Activated naive CD8-positive, alpha-beta T cell treated with anti-CD3 and anti-CD28 coated beads, Interleukin-2, amount 50 U/mL, for 24 hours (primary cell): ENCODE measurements at regions not wholly inside any gene's neighbourhood (a gene's known extent, or its start where the extent isn't known, plus 50 kb on each side); places are given as distances from the start of the nearest gene placed in this dataset.
A peak's percentile ranks its signal among the peaks of the same experiment; 100 is the strongest.
"Not testable (repeated sequence)": the region's sequence is repeated elsewhere in the genome, so short reads cannot be mapped to it uniquely, and the experiment has no call there.

Experiments used
- ATAC-seq: fragments of 150-1000 bp; cut with Tn5 transposase; one replicate; pipeline ENCODE4 v1.10.0; 2021
- DNase-seq: peaks from one replicate; pipeline ENCODE4 v3.0.0; 2021
- H3K27ac Mint-ChIP-seq: one replicate; pipeline ENCODE4 v1.8.0; 2021; ENCODE audit warnings: mild to moderate bottlenecking, mixed read lengths
- H3K27me3 Mint-ChIP-seq: one replicate; pipeline ENCODE4 v1.8.0; 2021; ENCODE audit warnings: mixed read lengths
- H3K36me3 Mint-ChIP-seq: one replicate; pipeline ENCODE4 v1.8.0; 2021; ENCODE audit warnings: low read depth, mixed read lengths
- H3K4me1 Mint-ChIP-seq: one replicate; pipeline ENCODE4 v1.8.0; 2021; ENCODE audit warnings: mixed read lengths
- H3K4me3 Mint-ChIP-seq: one replicate; pipeline ENCODE4 v1.8.0; 2021; ENCODE audit warnings: mild to moderate bottlenecking, moderate library complexity, mixed read lengths
- H3K9me3 Mint-ChIP-seq: one replicate; pipeline ENCODE4 v1.8.0; 2021; ENCODE audit warnings: mixed read lengths

GRCh38 chr4:77220828-77221613, 64.0 kb downstream of the CCNG2 start:
- H3K36me3 Mint-ChIP-seq: no peaks in the 10 kb centered on the region
- no peak overlapping the region for H3K4me3 Mint-ChIP-seq
- H3K27me3 Mint-ChIP-seq: no peaks in the 10 kb centered on the region
- DNase-seq: no peak
- no peak overlapping the region for H3K27ac Mint-ChIP-seq
- ATAC-seq: no peak
- no peaks in the 10 kb centered on the region for H3K4me1 Mint-ChIP-seq
- no peaks in the 10 kb centered on the region for H3K9me3 Mint-ChIP-seq

GRCh38 chr4:77225022-77225421, 68.0 kb downstream of the CCNG2 start:
- Mint-ChIP-seq H3K9me3 (no peaks in the 10 kb centered on the region), H3K36me3 (no peaks in the 10 kb centered on the region), H3K27me3 (no peaks in the 10 kb centered on the region), H3K4me1 (no peaks in the 10 kb centered on the region), H3K27ac (no peak overlapping the region), H3K4me3 (no peak overlapping the region)
- ATAC-seq (no peak), DNase-seq (no peak)

DNA sequence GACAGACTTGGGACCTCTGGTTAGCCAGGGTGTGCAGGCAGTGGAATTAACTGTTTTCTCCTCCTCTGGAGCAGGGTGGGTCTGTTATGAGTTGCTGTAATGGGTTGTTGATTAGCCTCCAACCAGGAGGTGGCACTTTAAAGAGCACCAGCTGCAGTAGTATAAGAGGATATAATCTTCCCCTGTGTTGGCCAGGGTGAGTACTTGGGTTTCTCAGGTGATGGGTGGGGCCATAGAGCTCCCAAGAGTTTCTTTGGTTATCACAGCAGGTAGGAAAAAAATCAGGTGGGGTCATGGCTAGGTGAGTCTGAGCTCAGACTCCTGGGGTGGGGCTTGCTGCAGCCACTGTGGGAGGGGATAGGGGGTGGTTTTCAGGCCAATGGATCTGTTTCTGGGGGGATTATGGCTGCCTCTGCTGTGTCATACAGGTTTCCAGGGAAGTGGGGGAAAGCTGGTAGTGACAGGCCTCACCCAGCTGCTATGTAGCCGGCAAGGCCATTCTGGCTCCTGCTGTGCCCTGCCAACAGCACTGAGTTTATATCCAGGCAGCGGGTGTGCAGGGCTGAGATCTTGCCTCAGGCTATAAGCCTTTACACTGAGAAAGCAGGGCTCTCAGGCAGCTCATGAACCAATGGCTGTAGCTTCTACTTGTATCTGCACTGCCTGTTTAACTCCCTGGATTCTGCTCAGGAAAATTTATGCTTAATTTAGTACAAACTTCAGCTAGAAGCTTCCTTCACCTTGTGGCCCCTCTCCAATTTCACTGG, 70.1 kb downstream of the CCNG2 start:
- H3K27me3 Mint-ChIP-seq: no peaks in the 10 kb centered on the region
- H3K27ac Mint-ChIP-seq: no peak overlapping the region
- no peaks in the 10 kb centered on the region for H3K9me3 Mint-ChIP-seq

GRCh38 chr4:77229433-77229832, 72.4 kb downstream of the CCNG2 start:
- DNase-seq (no peak), ATAC-seq (no peak)
- no peak overlapping the region for H3K4me3 Mint-ChIP-seq
- H3K4me1 Mint-ChIP-seq: no peaks in the 10 kb centered on the region
- peaks cover 2% of the 10 kb centered on the region for H3K27me3 Mint-ChIP-seq
- H3K27ac Mint-ChIP-seq: no peak overlapping the region
- H3K36me3 Mint-ChIP-seq: no peaks in the 10 kb centered on the region
- no peaks in the 10 kb centered on the region for H3K9me3 Mint-ChIP-seq

More for the DNA sequence above, 70.1 kb downstream of the CCNG2 start:
- Mint-ChIP-seq H3K4me1 (no peaks in the 10 kb centered on the region), H3K4me3 (no peak overlapping the region), H3K36me3 (no peaks in the 10 kb centered on the region)
- ATAC-seq (no peak), DNase-seq (no peak)

- peaks cover 3% of the 10 kb centered on the region for H3K27me3 Mint-ChIP-seq
Observed at GRCh38 chr4:77232653-77233052, 75.6 kb downstream of the CCNG2 start.

DNA sequence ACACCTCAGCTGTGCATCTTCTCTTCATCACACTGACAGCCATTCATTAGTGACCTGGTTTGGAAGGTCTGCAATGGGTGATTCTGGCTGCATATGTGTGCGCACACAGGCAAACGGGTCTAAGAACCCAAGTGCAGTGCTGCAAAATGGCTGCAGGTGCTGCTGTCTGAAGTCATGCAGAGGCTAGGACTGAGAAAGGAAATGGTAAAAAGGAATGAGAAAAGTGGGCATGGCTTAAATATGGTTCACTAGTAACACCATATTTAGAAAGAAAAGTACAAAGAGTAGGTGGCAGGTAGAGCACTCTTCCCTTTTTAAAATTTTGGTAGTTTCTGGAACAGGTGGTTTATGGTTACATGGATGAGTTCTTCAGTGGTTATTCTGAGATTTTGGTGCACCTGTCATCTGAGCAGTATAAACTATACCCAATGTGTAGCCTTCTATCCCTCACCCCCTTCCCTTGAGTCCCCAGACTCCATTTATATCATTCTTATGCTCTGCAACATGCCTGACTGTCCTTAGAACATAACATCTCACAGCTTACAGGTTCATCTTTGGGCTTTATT, 78.4 kb downstream of the CCNG2 start:
- Mint-ChIP-seq H3K27me3 (peaks cover 3% of the 10 kb centered on the region), H3K4me1 (no peaks in the 10 kb centered on the region), H3K27ac (no peak overlapping the region), H3K4me3 (no peak overlapping the region), H3K9me3 (no peaks in the 10 kb centered on the region), H3K36me3 (no peaks in the 10 kb centered on the region)
- ATAC-seq (no peak), DNase-seq (no peak)

More at GRCh38 chr4:77232653-77233052, 75.6 kb downstream of the CCNG2 start:
- H3K27ac Mint-ChIP-seq: no peak overlapping the region
- ATAC-seq (no peak), DNase-seq (no peak)
- H3K9me3 Mint-ChIP-seq: no peaks in the 10 kb centered on the region
- no peaks in the 10 kb centered on the region for H3K36me3 Mint-ChIP-seq
- no peaks in the 10 kb centered on the region for H3K4me1 Mint-ChIP-seq
- H3K4me3 Mint-ChIP-seq: no peak overlapping the region

GRCh38 chr4:77236806-77237205, 79.8 kb downstream of the CCNG2 start:
- no peak overlapping the region for H3K27ac Mint-ChIP-seq
- no peaks in the 10 kb centered on the region for H3K9me3 Mint-ChIP-seq
- H3K4me3 Mint-ChIP-seq: no peak overlapping the region
- no peak for DNase-seq
- H3K27me3 Mint-ChIP-seq: peaks cover 7% of the 10 kb centered on the region
- no peaks in the 10 kb centered on the region for H3K36me3 Mint-ChIP-seq
- H3K4me1 Mint-ChIP-seq: no peaks in the 10 kb centered on the region
- no peak for ATAC-seq

DNA sequence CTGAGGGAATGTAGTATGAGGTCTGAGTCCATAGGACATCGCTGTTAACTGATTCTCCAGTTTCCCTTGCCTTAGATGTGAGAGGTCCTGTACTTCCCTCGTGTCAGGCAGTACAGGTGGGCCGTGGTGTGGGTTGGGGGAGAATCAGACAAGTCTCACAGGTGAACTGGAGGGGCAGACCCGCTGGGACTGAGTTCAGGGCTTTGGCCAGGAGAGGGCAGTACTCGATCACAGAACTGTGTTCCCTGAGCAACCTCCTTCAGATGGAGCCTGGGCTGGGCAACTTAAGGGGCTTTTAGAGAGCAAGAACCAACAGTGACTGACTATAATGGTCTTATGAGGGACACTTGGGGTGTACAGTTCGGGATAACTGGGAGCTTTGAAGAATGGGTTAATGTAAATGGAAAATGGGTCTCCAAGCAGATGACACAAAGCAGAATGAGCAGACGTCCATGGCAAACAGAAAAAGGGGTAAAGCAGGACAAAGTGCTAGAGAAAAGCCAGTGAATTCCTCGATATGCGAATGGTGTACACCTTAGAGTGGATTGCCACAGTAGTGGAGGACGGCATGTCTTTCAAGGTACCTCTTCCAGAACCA, 83.6 kb downstream of the CCNG2 start:
- Mint-ChIP-seq H3K4me3 (no peak overlapping the region), H3K4me1 (no peaks in the 10 kb centered on the region), H3K27me3 (peaks cover 5% of the 10 kb centered on the region), H3K27ac (no peak overlapping the region), H3K9me3 (no peaks in the 10 kb centered on the region), H3K36me3 (no peaks in the 10 kb centered on the region)
- DNase-seq (peak; percentile 72), ATAC-seq (peak; percentile 81)

DNA sequence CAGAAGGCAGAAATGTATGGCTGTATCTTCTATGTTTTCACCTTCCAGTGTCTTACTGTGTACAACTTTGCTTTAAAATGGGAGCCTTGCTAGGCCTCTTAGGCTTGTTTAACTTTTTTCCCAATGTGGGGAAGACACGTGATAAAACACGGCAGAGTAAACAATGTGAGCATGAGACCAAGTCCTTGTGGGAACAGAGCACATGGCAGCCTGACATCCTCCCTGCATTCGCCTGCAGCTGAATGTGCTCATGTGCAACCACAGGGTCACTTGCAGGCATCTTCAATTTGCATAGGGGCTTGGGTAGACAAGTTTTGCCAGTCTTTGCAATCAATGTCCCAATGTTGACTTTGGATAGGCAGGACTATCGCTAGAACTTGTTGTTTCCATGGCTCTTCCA, 91.8 kb downstream of the CCNG2 start:
- Mint-ChIP-seq H3K4me1 (no peaks in the 10 kb centered on the region), H3K27me3 (no peaks in the 10 kb centered on the region), H3K36me3 (no peaks in the 10 kb centered on the region), H3K9me3 (no peaks in the 10 kb centered on the region), H3K4me3 (no peak overlapping the region), H3K27ac (no peak overlapping the region)
- no peak for ATAC-seq
- no peak for DNase-seq

DNA sequence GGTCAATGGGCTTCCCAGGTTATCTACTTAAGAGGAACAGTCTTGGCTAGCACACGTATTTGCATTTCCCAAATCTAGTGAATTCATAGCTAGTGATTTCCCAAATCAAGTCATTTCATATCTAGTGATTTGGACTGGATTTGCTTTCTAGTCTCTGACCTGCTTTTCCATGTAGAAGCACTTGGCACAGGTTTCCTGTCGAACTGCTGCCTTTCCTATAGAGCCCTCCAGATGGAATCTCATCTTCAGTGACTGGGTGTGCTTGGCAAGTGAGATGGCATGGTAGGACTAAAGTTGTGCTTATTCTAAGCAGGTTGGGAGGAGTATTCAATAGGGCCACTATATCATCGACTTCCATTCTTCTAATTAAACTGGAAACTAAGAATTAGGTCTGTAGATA, 94.7 kb downstream of the CCNG2 start:
- no peak for ATAC-seq
- no peak overlapping the region for H3K4me3 Mint-ChIP-seq
- DNase-seq: no peak
- no peak overlapping the region for H3K27ac Mint-ChIP-seq
- H3K9me3 Mint-ChIP-seq: no peaks in the 10 kb centered on the region
- no peaks in the 10 kb centered on the region for H3K4me1 Mint-ChIP-seq
- no peaks in the 10 kb centered on the region for H3K36me3 Mint-ChIP-seq
- no peaks in the 10 kb centered on the region for H3K27me3 Mint-ChIP-seq

DNA sequence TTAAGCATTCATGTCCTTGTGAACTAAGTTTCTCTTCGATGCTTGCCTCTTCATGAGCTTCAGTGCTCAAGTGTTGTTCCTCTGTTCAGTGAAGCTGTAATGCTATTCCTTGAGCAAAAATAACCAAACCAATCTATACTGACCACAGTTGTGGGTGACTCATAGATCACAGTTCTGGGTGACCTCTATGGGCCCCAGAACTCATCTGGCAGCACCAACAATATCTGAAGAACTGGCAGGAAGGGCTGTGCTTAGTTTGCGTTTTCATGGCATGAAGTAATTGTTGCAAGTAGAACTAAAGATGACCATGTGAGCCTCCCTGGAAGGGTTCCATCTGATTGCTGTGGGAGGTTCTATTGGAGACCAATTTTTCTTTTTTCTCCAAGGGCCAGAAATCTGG, 106.2 kb downstream of the CCNG2 start:
- peaks cover 6% of the 10 kb centered on the region for H3K27me3 Mint-ChIP-seq
- H3K27ac Mint-ChIP-seq: no peak overlapping the region
- no peaks in the 10 kb centered on the region for H3K36me3 Mint-ChIP-seq
- H3K4me1 Mint-ChIP-seq: no peaks in the 10 kb centered on the region
- ATAC-seq: no peak
- peaks cover 12% of the 10 kb centered on the region for H3K9me3 Mint-ChIP-seq
- no peak overlapping the region for H3K4me3 Mint-ChIP-seq
- DNase-seq: no peak

DNA sequence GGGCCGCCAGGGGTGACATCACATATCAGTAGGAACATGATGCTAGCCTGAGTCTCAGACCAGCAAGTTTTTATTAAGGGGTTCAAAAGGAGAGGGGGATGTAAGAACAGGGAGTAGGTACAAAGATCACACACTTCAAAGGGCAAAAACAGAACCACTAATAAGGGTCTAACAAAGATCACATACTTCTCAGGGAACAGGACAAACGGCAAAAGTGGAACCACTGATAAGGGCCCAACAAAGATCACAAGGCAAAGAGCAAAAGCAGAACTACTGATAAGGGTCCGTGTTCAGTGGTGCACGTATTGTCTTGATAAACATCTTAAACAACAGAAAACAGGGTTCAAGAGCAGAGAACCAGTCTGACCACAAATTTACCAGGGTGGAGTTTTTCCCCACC, 107.0 kb downstream of the CCNG2 start:
- H3K27ac Mint-ChIP-seq, H3K4me3 Mint-ChIP-seq, H3K27me3 Mint-ChIP-seq, H3K4me1 Mint-ChIP-seq, H3K36me3 Mint-ChIP-seq, ATAC-seq, DNase-seq: not testable (repeated sequence)
- peaks cover 12% of the 10 kb centered on the region for H3K9me3 Mint-ChIP-seq

GRCh38 chr4:77264826-77265225, 107.8 kb downstream of the CCNG2 start:
- Mint-ChIP-seq H3K9me3 (peaks cover 12% of the 10 kb centered on the region), H3K4me3 (no peak overlapping the region), H3K27me3 (peaks cover 5% of the 10 kb centered on the region), H3K27ac (no peak overlapping the region), H3K36me3 (no peaks in the 10 kb centered on the region), H3K4me1 (no peaks in the 10 kb centered on the region)
- ATAC-seq (no peak), DNase-seq (no peak)

DNA sequence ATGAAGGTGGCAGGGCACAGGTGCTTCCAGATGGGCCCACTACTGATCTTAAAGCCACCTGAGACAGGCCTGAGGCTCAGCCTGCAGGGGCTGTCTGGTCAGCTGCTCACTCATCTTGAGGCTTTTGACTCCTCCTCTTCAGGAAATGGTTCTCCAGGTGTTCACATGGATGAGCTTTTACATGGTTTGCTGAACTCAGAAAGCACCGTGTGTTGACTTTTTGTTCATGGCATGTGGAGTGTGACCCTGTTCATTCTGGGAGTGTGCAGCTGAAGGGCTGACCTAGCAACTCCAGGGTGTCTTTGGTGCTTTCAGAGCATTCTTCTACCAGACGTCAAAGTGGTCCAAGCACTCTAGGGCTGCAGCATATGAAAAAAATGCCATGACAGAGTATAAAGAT, 111.1 kb downstream of the CCNG2 start:
- ATAC-seq (no peak), DNase-seq (no peak)
- Mint-ChIP-seq H3K4me3 (no peak overlapping the region), H3K4me1 (no peaks in the 10 kb centered on the region), H3K27ac (no peak overlapping the region), H3K27me3 (peaks cover 5% of the 10 kb centered on the region), H3K36me3 (no peaks in the 10 kb centered on the region), H3K9me3 (peaks cover 12% of the 10 kb centered on the region)

DNA sequence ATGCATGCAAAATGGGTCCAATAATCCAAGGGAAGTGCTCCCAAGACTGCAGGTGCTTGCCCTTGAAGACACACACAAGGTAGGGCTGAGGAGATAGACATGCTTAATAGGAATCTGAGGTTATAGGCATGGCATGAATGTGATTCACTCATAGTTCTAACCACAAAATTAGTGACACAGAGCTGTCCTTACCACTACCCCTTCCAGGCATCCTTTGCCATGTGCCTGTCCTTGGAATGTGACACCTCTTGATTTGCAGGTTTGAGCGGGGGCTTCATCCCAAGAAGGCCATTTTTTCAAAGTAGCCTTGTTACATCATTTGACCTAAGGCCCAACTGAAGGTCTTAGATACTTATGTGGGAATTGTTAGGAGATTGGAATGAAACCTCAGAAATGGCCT, 112.5 kb downstream of the CCNG2 start:
- DNase-seq (no peak), ATAC-seq (no peak)
- no peaks in the 10 kb centered on the region for H3K36me3 Mint-ChIP-seq
- H3K4me3 Mint-ChIP-seq: no peak overlapping the region
- peaks cover 4% of the 10 kb centered on the region for H3K9me3 Mint-ChIP-seq
- H3K4me1 Mint-ChIP-seq: no peaks in the 10 kb centered on the region
- H3K27ac Mint-ChIP-seq: no peak overlapping the region
- peaks cover 5% of the 10 kb centered on the region for H3K27me3 Mint-ChIP-seq
